ENCODE measurements at regions not wholly inside any gene's neighbourhood (a gene's known extent, or its start where the extent isn't known, plus 50 kb on each side); places are given as distances from the start of the nearest gene placed in this dataset.

DNA sequence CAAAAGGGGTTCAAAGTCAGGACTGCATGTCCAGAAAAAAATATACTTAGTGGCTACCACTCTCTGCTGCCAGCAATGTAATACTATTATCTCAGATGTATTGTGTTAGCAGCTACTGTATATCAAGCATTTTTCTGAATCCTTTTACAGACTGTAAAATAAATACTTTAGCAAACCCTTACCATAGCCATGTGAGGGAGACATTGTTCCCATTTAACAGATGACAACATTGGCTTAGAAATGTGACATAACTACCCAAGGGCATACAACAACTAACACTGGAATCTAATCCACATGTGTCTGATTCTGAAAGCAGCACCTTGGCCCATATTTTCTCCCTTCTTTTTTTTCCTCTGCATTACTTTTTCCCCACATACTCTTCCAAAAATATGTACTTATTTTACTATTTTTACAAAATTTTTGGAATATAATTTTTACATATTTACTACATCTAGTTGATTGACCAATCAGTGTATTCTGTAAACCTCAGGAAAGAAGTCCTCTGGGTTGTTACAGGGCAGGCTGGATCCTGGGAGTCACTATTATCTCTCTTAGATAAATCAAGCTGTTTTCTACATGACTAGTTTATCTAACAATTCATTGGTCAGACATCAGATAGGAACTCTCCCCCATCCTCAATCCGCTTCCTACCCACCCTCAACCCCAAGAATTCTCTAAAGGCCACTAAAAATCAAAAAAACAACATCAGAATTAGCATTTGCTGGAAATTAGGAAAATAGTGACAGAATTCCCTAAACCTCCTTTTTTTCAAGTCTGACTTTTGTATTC lies 154.1 kb downstream of the BTG1 start:
- Histone ChIP-seq H3K27me3 (no peaks in the 10 kb centered on the region), H3K27ac (peak overlapping the region in 3 of 12 donors; percentile 0 to 39 (median 0)), H3K4me3 (no peak overlapping the region), H3K4me1 (peaks cover 0 to 37% (median 12%) of the 10 kb centered on the region in 12 donors), H3K9me3 (no peaks in the 10 kb centered on the region), H3K36me3 (no peaks in the 10 kb centered on the region)
- intact Hi-C loops (cut with DNase I), result loop anchor here in 4 of 10 donors (5.0 to 10.0 kb wide), 5 partner anchors 36 to 573 kb away; no protein-coding TSS in a partner anchor
- DNase-seq, result no peak
- no peak for TF ChIP-seq POLR2A (IDR thresholded peaks at IDR 0.05)
- TF ChIP-seq, protein P1, sequence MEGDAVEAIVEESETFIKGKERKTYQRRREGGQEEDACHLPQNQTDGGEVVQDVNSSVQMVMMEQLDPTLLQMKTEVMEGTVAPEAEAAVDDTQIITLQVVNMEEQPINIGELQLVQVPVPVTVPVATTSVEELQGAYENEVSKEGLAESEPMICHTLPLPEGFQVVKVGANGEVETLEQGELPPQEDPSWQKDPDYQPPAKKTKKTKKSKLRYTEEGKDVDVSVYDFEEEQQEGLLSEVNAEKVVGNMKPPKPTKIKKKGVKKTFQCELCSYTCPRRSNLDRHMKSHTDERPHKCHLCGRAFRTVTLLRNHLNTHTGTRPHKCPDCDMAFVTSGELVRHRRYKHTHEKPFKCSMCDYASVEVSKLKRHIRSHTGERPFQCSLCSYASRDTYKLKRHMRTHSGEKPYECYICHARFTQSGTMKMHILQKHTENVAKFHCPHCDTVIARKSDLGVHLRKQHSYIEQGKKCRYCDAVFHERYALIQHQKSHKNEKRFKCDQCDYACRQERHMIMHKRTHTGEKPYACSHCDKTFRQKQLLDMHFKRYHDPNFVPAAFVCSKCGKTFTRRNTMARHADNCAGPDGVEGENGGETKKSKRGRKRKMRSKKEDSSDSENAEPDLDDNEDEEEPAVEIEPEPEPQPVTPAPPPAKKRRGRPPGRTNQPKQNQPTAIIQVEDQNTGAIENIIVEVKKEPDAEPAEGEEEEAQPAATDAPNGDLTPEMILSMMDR (IDR thresholded peaks at IDR 0.05), result no peak
- 0 to 97% (median 82%) methylated on average over 1 of the region's 1 CpG for WGBS, 4 donors
- ATAC-seq, result no peak

DNA sequence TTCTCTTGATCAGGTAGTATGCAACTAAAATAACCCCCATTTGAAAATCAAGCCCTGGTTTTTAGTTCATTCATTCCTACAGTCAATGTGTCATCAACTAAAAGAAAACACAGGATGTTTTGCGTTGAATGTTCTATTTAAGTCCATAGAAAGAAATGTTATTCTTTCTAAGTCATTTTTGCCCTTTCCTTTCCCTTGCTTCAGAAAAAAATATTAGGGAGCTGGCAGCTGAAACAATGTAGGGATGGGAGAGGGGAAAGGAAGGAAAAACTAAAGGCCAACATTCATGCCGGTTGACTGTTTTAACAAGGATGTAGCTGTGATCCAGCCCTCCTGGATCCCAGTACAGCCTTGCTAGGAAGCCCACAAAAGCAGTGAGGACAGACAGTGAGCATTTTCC lies 155.1 kb downstream of the BTG1 start:
- H3K36me3 ChIP-seq, result no peaks in the 10 kb centered on the region
- no peak overlapping the region for H3K4me3 ChIP-seq
- peaks cover 0 to 37% (median 20%) of the 10 kb centered on the region in 12 donors for H3K4me1 ChIP-seq
- TF ChIP-seq POLR2A (IDR thresholded peaks at IDR 0.05), result no peak
- TF ChIP-seq, protein P1 (IDR thresholded peaks at IDR 0.05), result no peak
- no peaks in the 10 kb centered on the region for H3K27me3 ChIP-seq
- H3K27ac ChIP-seq, result peak overlapping the region in 3 of 12 donors; percentile 0 to 39 (median 2)
- H3K9me3 ChIP-seq, result no peaks in the 10 kb centered on the region
- DNase-seq (no peak), ATAC-seq (peak in 1 of 4 donors; percentile 41)
- intact Hi-C loops (cut with DNase I), result loop anchor here in 4 of 10 donors (5.0 to 10.0 kb wide), 5 partner anchors 37 to 574 kb away; no protein-coding TSS in a partner anchor
- 45 to 54% (median 48%) methylated on average over 2 of the region's 2 CpGs for WGBS, 4 donors

GRCh38 chr12:91989143-91989542 lies 156.5 kb downstream of the BTG1 start:
- intact Hi-C loops (cut with DNase I), result loop anchor here in 5 of 10 donors (5.0 to 10.0 kb wide), 5 partner anchors 46 to 156 kb away; partner anchors contain the start of gene BTG1 (in 1 of the 5)
- TF ChIP-seq POLR2A (IDR thresholded peaks at IDR 0.05), result no peak
- TF ChIP-seq, protein P1 (IDR thresholded peaks at IDR 0.05), result no peak
- H3K9me3 ChIP-seq, result no peaks in the 10 kb centered on the region
- H3K27me3 ChIP-seq, result no peaks in the 10 kb centered on the region
- no peak for ATAC-seq
- 94 to 98% (median 96%) methylated on average over 1 of the region's 1 CpG for WGBS, 4 donors
- H3K4me3 ChIP-seq, result no peak overlapping the region
- H3K27ac ChIP-seq, result peak overlapping the region in 2 of 12 donors; percentile 5 to 6
- H3K4me1 ChIP-seq, result peaks cover 0 to 44% (median 26%) of the 10 kb centered on the region in 12 donors
- DNase-seq, result no peak
- H3K36me3 ChIP-seq, result no peaks in the 10 kb centered on the region

All from heart left ventricle (tissue), 16 donors.